OCI-LY1 (cell line): ENCODE measurements at regions not wholly inside any gene's neighbourhood (a gene's known extent, or its start where the extent isn't known, plus 50 kb on each side); places are given as distances from the start of the nearest gene placed in this dataset.

Experiments used
- EZH2 ChIP-seq: fragments of 200-600 bp; sonication (generic), shearing (Covaris generic); IDR thresholded peaks from 2 replicates; pipeline ENCODE4 v1.8.0; 2017; ENCODE audit warnings: borderline replicate concordance, mixed run types, mild to moderate bottlenecking, antibody characterized with exemption, low read length, moderate library complexity, mixed read lengths
- TF ChIP-seq, protein P1 (sequence below): fragments of 200-600 bp; sonication (generic), shearing (Covaris generic); IDR thresholded peaks from 2 replicates; pipeline ENCODE4 v1.5.1; 2017; ENCODE audit warnings: mild to moderate bottlenecking, antibody characterized with exemption, low read length, moderate library complexity, mixed read lengths

DNA sequence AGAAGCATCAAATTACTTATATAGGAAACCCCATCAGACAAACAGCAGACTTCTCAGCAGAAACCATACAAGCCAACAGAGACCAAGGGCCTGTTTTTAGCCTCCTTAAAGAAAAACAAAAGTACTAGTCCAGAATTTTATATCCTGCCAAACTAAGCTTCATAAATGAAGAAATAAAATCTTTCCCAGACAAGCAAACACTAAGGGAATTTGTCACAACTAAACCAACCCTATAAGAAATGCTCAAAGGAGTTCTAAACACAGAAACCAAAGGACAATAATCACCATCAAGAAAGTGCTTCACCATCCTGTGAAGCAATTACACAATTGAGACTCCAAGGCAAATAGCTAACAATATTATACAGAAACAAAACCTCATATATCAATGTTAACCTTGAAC, 238.6 kb downstream of the NKX6-1 start:
- TF ChIP-seq, protein P1, sequence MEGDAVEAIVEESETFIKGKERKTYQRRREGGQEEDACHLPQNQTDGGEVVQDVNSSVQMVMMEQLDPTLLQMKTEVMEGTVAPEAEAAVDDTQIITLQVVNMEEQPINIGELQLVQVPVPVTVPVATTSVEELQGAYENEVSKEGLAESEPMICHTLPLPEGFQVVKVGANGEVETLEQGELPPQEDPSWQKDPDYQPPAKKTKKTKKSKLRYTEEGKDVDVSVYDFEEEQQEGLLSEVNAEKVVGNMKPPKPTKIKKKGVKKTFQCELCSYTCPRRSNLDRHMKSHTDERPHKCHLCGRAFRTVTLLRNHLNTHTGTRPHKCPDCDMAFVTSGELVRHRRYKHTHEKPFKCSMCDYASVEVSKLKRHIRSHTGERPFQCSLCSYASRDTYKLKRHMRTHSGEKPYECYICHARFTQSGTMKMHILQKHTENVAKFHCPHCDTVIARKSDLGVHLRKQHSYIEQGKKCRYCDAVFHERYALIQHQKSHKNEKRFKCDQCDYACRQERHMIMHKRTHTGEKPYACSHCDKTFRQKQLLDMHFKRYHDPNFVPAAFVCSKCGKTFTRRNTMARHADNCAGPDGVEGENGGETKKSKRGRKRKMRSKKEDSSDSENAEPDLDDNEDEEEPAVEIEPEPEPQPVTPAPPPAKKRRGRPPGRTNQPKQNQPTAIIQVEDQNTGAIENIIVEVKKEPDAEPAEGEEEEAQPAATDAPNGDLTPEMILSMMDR, result no peak
- no peak for TF ChIP-seq EZH2
